A549 (cell line): ENCODE measurements at regions not wholly inside any gene's neighbourhood (a gene's known extent, or its start where the extent isn't known, plus 50 kb on each side); places are given as distances from the start of the nearest gene placed in this dataset.

ENCODE experiments used
- BHLHE40 ChIP-seq: IDR thresholded peaks from 2 replicates; pipeline ENCODE4 v1.6.1; 2012; ENCODE audit warnings: low read depth, low read length, inconsistent platforms
- CBX2 ChIP-seq: fragments of 200-600 bp; sonication (generic); IDR thresholded peaks from 2 replicates; pipeline ENCODE4 v1.6.1; 2016; ENCODE audit warnings: low read depth, mild to moderate bottlenecking, borderline replicate concordance
- CEBPB ChIP-seq, 2 experiments: fragments of >200 bp in 1 of 2; sonication (Bioruptor Twin) in 1 of 2; formaldehyde crosslinking in 1 of 2; IDR thresholded peaks; 2 replicates each; pipeline ENCODE4 v1.6.1; 2012 to 2016
- CHD4 ChIP-seq: fragments of 200-600 bp; sonication (generic); IDR thresholded peaks from 2 replicates; pipeline ENCODE4 v1.6.1; 2016; ENCODE audit warnings: antibody characterized with exemption, mild to moderate bottlenecking, borderline replicate concordance
- HOXA7 ChIP-seq: fragments of 250-450 bp; sonication (Bioruptor Pico); IDR thresholded peaks from 2 replicates; pipeline ENCODE4 v1.5.0; 2020; ENCODE audit warnings: mild to moderate bottlenecking, moderate library complexity
- JUNB ChIP-seq: fragments of >200 bp; sonication (Bioruptor Twin); formaldehyde crosslinking; IDR thresholded peaks from 2 replicates; pipeline ENCODE4 v1.6.1; 2016
- NR3C1 ChIP-seq: fragments of >200 bp; sonication (Bioruptor Twin); formaldehyde crosslinking; IDR thresholded peaks from 3 replicates; pipeline ENCODE4 v1.6.1; 2017
- POLR2A ChIP-seq: IDR thresholded peaks from 2 replicates; pipeline ENCODE4 v1.6.1; 2012; ENCODE audit warnings: mild to moderate bottlenecking, low read length
- REST ChIP-seq: fragments of 200-600 bp; sonication (generic); IDR thresholded peaks from 2 replicates; pipeline ENCODE4 v1.6.1; 2016; ENCODE audit warnings: antibody characterized with exemption, mild to moderate bottlenecking, moderate library complexity
- RFX5 ChIP-seq: fragments of 450-650 bp; IDR thresholded peaks from 2 replicates; pipeline ENCODE4 v1.7.1; 2014; ENCODE audit warnings: antibody characterized with exemption, mild to moderate bottlenecking, moderate library complexity
- SREBF2 ChIP-seq: fragments of 450-650 bp; IDR thresholded peaks from 2 replicates; pipeline ENCODE4 v1.6.1; 2014; ENCODE audit warnings: mild to moderate bottlenecking, moderate library complexity
- TF ChIP-seq, protein P1 (sequence below): fragments of >200 bp; sonication (Bioruptor Twin); formaldehyde crosslinking; IDR thresholded peaks from 3 replicates; pipeline ENCODE4 v1.5.1; 2016
- TF ChIP-seq, protein P2 (sequence below): IDR thresholded peaks from 2 replicates; pipeline ENCODE4 v1.6.1; 2012

DNA sequence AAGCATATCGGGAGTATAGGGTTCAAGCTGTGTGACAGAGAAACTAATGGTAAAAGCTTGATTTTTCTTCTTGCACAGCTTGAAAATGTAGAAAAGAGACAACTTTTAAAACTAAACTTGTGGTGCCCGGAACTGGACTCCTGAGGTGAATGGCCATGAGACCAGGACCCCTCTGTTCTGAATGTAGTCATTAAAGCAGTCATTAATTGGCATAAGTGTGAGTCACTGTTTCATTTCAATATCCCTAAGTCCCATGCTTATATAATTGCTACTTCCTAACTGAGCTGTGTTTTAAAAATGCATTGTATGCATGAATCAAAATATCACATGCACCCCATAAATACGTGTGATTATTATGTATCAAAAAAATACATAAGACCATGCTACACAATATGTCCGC lies 463.1 kb upstream of the DYNLRB2 start:
- TF ChIP-seq CEBPB (IDR thresholded peaks at IDR 0.05) (no peak), HOXA7 (no peak), CBX2 (no peak), JUNB (no peak), CHD4 (no peak), BHLHE40 (no peak), SREBF2 (no peak), RFX5 (no peak), POLR2A (no peak), NR3C1 (no peak), REST (no peak)
- TF ChIP-seq, protein P1, sequence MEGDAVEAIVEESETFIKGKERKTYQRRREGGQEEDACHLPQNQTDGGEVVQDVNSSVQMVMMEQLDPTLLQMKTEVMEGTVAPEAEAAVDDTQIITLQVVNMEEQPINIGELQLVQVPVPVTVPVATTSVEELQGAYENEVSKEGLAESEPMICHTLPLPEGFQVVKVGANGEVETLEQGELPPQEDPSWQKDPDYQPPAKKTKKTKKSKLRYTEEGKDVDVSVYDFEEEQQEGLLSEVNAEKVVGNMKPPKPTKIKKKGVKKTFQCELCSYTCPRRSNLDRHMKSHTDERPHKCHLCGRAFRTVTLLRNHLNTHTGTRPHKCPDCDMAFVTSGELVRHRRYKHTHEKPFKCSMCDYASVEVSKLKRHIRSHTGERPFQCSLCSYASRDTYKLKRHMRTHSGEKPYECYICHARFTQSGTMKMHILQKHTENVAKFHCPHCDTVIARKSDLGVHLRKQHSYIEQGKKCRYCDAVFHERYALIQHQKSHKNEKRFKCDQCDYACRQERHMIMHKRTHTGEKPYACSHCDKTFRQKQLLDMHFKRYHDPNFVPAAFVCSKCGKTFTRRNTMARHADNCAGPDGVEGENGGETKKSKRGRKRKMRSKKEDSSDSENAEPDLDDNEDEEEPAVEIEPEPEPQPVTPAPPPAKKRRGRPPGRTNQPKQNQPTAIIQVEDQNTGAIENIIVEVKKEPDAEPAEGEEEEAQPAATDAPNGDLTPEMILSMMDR: no peak
- TF ChIP-seq, protein P2, sequence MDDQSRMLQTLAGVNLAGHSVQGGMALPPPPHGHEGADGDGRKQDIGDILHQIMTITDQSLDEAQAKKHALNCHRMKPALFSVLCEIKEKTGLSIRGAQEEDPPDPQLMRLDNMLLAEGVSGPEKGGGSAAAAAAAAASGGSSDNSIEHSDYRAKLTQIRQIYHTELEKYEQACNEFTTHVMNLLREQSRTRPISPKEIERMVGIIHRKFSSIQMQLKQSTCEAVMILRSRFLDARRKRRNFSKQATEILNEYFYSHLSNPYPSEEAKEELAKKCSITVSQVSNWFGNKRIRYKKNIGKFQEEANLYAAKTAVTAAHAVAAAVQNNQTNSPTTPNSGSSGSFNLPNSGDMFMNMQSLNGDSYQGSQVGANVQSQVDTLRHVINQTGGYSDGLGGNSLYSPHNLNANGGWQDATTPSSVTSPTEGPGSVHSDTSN: no peak
